ENCODE measurements at regions not wholly inside any gene's neighbourhood (a gene's known extent, or its start where the extent isn't known, plus 50 kb on each side); places are given as distances from the start of the nearest gene placed in this dataset.
A peak's percentile ranks its signal among the peaks of the same experiment; 100 is the strongest.

DNA sequence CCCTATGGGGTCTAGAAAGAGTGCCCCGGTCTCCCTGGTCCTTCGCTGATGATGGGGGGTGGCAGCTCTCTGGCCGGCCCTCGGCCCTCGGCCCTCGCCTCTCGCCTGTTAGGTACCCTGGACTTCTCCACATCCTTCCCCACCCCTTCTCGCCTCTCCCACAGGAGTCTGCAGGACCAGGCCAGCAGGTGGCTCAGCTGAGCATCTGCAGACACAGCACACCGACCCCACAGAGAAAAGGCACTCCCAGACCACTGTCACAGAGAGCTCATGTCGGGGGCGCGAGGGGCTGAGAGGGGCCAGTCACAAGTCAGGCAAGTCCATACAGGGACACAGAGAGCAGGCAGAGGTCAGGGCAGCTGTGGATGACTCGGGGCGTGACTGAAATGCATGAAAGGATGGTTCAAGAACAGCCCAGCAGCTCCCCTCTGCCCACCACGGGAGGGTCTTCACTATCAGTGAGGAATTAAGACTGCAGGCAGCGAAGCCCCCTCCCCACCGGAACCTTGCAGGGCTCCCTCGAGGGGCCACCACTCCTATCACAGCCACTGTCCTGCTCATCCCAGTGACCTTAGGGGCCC, 181.7 kb upstream of the NSMCE3 start:
- intact Hi-C loops (cut with DNase I) = loop anchor here (5.0 to 10.0 kb wide), 2 partner anchors 66 to 104 kb away; no protein-coding TSS in a partner anchor
- H3K27me3 ChIP-seq = no peaks in the 10 kb centered on the region
- no peaks in the 10 kb centered on the region for H3K4me1 ChIP-seq
- H3K27ac ChIP-seq = no peak overlapping the region
- no peaks in the 10 kb centered on the region for H3K9me3 ChIP-seq
- no peak for TF ChIP-seq CTCF (IDR thresholded peaks at IDR 0.05)
- H3K4me3 ChIP-seq = no peak overlapping the region
- no peaks in the 10 kb centered on the region for H3K36me3 ChIP-seq
- no peak for DNase-seq (ENCODE audit: low spot score in 2 of 2)

DNA sequence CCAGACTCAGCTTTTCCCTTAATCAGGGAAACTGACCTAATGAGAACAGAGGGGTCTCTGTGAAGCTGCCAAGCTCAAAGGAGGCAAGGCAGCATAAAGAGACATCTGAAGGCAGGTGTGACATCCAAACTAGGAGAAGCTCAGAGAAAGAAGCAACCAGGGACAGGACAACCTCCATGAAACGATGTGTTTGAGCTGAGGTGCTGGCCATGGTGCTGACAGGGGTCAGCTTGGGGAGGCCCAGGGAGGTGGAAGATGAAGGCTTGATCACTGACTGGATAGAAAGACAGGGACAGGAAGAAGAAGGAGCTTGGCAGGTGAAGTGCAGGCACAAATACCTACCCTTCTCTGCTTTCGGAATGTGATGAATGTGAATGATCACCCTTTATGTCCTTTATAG, 179.5 kb upstream of the NSMCE3 start:
- intact Hi-C loops (cut with DNase I) = no loop called here
- Histone ChIP-seq H3K9me3 (no peaks in the 10 kb centered on the region), H3K27ac (no peak overlapping the region), H3K27me3 (no peaks in the 10 kb centered on the region), H3K4me3 (no peak overlapping the region), H3K4me1 (no peaks in the 10 kb centered on the region), H3K36me3 (no peaks in the 10 kb centered on the region)
- DNase-seq (ENCODE audit: low spot score in 2 of 2) = no peak
- no peak for TF ChIP-seq CTCF (IDR thresholded peaks at IDR 0.05)

DNA sequence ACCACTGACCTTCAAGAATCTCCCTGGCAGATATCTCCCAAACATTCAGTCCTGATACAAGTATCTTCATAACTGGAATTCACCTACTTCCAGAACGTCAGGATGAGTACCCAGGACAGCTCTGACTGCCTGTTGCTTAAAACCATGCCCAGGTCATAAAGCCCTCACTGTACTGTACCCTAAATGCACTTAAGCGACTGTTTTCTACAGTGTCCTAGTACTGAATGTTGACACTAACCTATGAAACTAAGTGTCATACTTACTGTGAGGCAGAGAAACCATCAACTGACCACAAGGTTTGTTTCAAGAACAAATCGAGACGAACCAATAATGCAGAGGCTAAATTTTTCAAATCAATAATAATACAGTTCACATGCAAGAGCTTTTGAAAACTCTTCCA, 178.7 kb upstream of the NSMCE3 start:
- intact Hi-C loops (cut with DNase I) = no loop called here
- no peak for TF ChIP-seq CTCF (IDR thresholded peaks at IDR 0.05)

GRCh38 chr15:29446480-29446879, 176.9 kb upstream of the NSMCE3 start:
- H3K27ac ChIP-seq = no peak overlapping the region
- no peaks in the 10 kb centered on the region for H3K27me3 ChIP-seq
- DNase-seq (ENCODE audit: low spot score in 2 of 2) = peak in 1 of 2 donors; percentile 13
- H3K36me3 ChIP-seq = no peaks in the 10 kb centered on the region
- no peaks in the 10 kb centered on the region for H3K9me3 ChIP-seq
- intact Hi-C loops (cut with DNase I) = no loop called here
- no peak overlapping the region for H3K4me3 ChIP-seq
- H3K4me1 ChIP-seq = no peaks in the 10 kb centered on the region
- TF ChIP-seq CTCF (IDR thresholded peaks at IDR 0.05) = no peak

More for the DNA sequence above, 178.7 kb upstream of the NSMCE3 start:
- Histone ChIP-seq H3K9me3 (no peaks in the 10 kb centered on the region), H3K27me3 (no peaks in the 10 kb centered on the region), H3K4me3 (no peak overlapping the region), H3K36me3 (no peaks in the 10 kb centered on the region), H3K4me1 (no peaks in the 10 kb centered on the region), H3K27ac (no peak overlapping the region)
- DNase-seq (ENCODE audit: low spot score in 2 of 2) = no peak

DNA sequence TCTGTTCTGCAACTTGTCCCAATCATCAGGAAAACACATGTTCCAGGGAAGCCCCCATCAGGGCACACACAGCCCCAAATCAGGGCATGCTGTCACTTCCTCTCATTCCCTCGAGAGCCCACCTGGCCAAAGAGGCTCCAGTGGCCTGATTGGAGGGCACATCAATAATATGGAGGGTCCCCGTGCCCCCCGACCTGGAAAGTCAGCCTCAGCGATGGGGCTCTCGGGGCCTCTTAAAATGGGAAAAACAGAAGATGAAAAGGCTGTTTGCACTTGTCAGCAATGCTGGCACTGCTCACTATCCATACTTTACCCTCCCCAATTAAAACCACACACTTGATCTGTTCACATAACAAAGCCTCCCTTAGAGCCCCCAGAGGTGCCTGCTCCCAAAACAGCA, 172.9 kb upstream of the NSMCE3 start:
- DNase-seq (ENCODE audit: low spot score in 2 of 2) = no peak
- Histone ChIP-seq H3K4me3 (no peak overlapping the region), H3K9me3 (no peaks in the 10 kb centered on the region), H3K36me3 (no peaks in the 10 kb centered on the region), H3K27me3 (no peaks in the 10 kb centered on the region), H3K4me1 (no peaks in the 10 kb centered on the region), H3K27ac (no peak overlapping the region)
- intact Hi-C loops (cut with DNase I) = no loop called here
- no peak for TF ChIP-seq CTCF (IDR thresholded peaks at IDR 0.05)

DNA sequence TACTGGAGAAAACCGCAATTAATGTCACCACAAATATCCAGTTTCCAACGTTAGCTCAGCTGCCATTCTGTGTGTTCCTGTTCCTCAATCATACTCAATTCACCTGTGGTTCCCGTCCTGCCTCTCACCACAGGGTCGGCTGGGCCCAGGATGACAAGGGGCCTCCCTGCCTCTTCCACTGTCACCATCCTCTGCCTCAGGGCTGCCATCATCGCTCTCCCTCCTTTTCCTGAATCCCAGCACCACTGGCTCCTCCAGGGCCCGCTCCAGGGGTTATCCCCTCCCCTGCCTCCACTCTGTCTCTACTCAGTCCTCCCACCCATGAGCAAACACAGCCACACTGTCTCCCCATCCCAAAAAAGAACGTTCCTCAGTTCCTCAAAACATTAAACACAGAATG, 170.9 kb upstream of the NSMCE3 start:
- Histone ChIP-seq H3K27me3 (no peaks in the 10 kb centered on the region), H3K27ac (no peak overlapping the region), H3K4me1 (no peaks in the 10 kb centered on the region), H3K36me3 (no peaks in the 10 kb centered on the region), H3K9me3 (no peaks in the 10 kb centered on the region), H3K4me3 (no peak overlapping the region)
- TF ChIP-seq CTCF (IDR thresholded peaks at IDR 0.05) = no peak
- DNase-seq (ENCODE audit: low spot score in 2 of 2) = no peak
- intact Hi-C loops (cut with DNase I) = no loop called here
